HS-5 (cell line): ENCODE measurements at regions not wholly inside any gene's neighbourhood (a gene's known extent, or its start where the extent isn't known, plus 50 kb on each side); places are given as distances from the start of the nearest gene placed in this dataset.
A peak's percentile ranks its signal among the peaks of the same experiment; 100 is the strongest.

ENCODE experiments used
- DNase-seq: peaks from one replicate; pipeline ENCODE4 v3.0.0-alpha.2; 2012; ENCODE audit warnings: low read depth

GRCh38 chr20:34163307-34163706 is 51.3 kb upstream of the EIF2S2 start:
- DNase-seq, result no peak

- DNase-seq, result no peak
These were observed 52.4 kb upstream of the EIF2S2 start for GRCh38 chr20:34164381-34164984.

- DNase-seq, result no peak
These were observed 53.1 kb upstream of the EIF2S2 start for GRCh38 chr20:34165018-34165619.

GRCh38 chr20:34171640-34172039 is 59.6 kb upstream of the EIF2S2 start:
- DNase-seq, result no peak

- DNase-seq, result no peak
These were observed 60.9 kb upstream of the EIF2S2 start for GRCh38 chr20:34172926-34173325.

GRCh38 chr20:34175079-34175478 is 63.0 kb upstream of the EIF2S2 start:
- no peak for DNase-seq

GRCh38 chr20:34175879-34176278 is 63.8 kb upstream of the EIF2S2 start:
- no peak for DNase-seq

GRCh38 chr20:34177052-34177451 is 64.2 kb upstream of the ASIP start:
- DNase-seq, result no peak

GRCh38 chr20:34179637-34180360 is 61.4 kb upstream of the ASIP start:
- DNase-seq, result no peak

GRCh38 chr20:34180460-34181120 is 60.6 kb upstream of the ASIP start:
- DNase-seq, result no peak

GRCh38 chr20:34181484-34181883 is 59.7 kb upstream of the ASIP start:
- no peak for DNase-seq

- no peak for DNase-seq
These were observed 55.2 kb upstream of the ASIP start for GRCh38 chr20:34185766-34186620.

- DNase-seq, result no peak
These were observed 51.6 kb upstream of the ASIP start for GRCh38 chr20:34189572-34190163.

- DNase-seq, result no peak
These were observed 51.0 kb upstream of the ASIP start for GRCh38 chr20:34190262-34190661.

- DNase-seq, result peak; percentile 37
These were observed 50.5 kb upstream of the ASIP start for GRCh38 chr20:34190679-34191090.
